T-cell (primary cell): ENCODE measurements at regions not wholly inside any gene's neighbourhood (a gene's known extent, or its start where the extent isn't known, plus 50 kb on each side); places are given as distances from the start of the nearest gene placed in this dataset.

ENCODE experiments used
- ATAC-seq, 4 experiments: fragments of 200-7000 bp in 3 of 4; fragments of 150-1000 bp in 1 of 4; cut with Tn5 transposase; replicated peaks in 1 of 4; 1 replicate in 3 of 4; 2 replicates in 1 of 4; pipeline ENCODE4 v1.10.0; 2021; ENCODE audit warnings: moderate library complexity in 3 of 4, mild to moderate bottlenecking in 2 of 4, moderate number of reproducible peaks in 1 of 4
- CTCF ChIA-PET, 2 donors: fragments of 300-600 bp; sonication (Branson Sonifier 250); formaldehyde crosslinking; loops; one replicate each; lab custom pipeline; 2022; ENCODE audit warnings: antibody characterized with exemption in 2 of 2; lab: Charles Lee
- POLR2A ChIA-PET, 2 donors: fragments of 300-600 bp; sonication (Branson Sonifier 250); formaldehyde crosslinking; loops; one replicate each; lab custom pipeline; 2022; ENCODE audit warnings: antibody characterized with exemption in 2 of 2; lab: Charles Lee
- DNase-seq, 35 experiments: peaks; one replicate each; pipeline versions ENCODE4 v3.0.0 to v3.0.0-alpha.2; 2013 to 2023
- H3K27ac ChIP-seq: one replicate; pipeline ENCODE4 v1.5.1; 2013; ENCODE audit warnings: low read length
- H3K27me3 ChIP-seq, 2 experiments: replicated peaks in 1 of 2; 1 replicate in 1 of 2; 2 replicates in 1 of 2; pipeline versions ENCODE4 v1.6.1 to v1.7.0; 2013; ENCODE audit warnings: low read length in 1 of 2, mixed read lengths in 1 of 2; ENCODE audit not compliant: control insufficient read depth in 2 of 2, insufficient read depth in 2 of 2; ENCODE audit errors: extremely low read depth in 1 of 2
- H3K36me3 ChIP-seq, 2 donors: 1 replicate in 1 of 2; 2 replicates in 1 of 2; pipeline versions ENCODE4 v1.6.1 to v1.7.0; 2013; ENCODE audit warnings: low read length in 1 of 2; ENCODE audit not compliant: control insufficient read depth in 2 of 2, insufficient read depth in 1 of 2; ENCODE audit errors: extremely low read depth in 1 of 2
- H3K4me1 ChIP-seq, 2 experiments: 1 replicate in 1 of 2; 2 replicates in 1 of 2; pipeline versions ENCODE4 v1.6.1 to v1.7.0; 2013; ENCODE audit warnings: low read length in 2 of 2, mixed read lengths in 1 of 2; ENCODE audit not compliant: insufficient read depth in 2 of 2, control insufficient read depth in 1 of 2; ENCODE audit errors: extremely low read depth in 1 of 2
- H3K4me3 ChIP-seq, 2 donors: 1 replicate in 1 of 2; 2 replicates in 1 of 2; pipeline versions ENCODE4 v1.5.1 to v1.7.0; 2013; ENCODE audit warnings: mild to moderate bottlenecking in 2 of 2, low read length in 1 of 2, moderate library complexity in 1 of 2; ENCODE audit not compliant: control insufficient read depth in 1 of 2; ENCODE audit errors: extremely low read depth in 1 of 2
- H3K9me3 ChIP-seq: 2 replicates; pipeline ENCODE4 v1.7.0; 2013
- H3K27ac Mint-ChIP-seq, 2 donors: one replicate each; pipeline ENCODE4 v1.8.0; 2020 to 2021; ENCODE audit warnings: mild to moderate bottlenecking in 2 of 2, mixed read lengths in 2 of 2
- H3K27me3 Mint-ChIP-seq, 2 donors: one replicate each; pipeline ENCODE4 v1.8.0; 2021 to 2022; ENCODE audit warnings: mixed read lengths in 2 of 2
- H3K36me3 Mint-ChIP-seq: one replicate; pipeline ENCODE4 v1.8.0; 2021; ENCODE audit warnings: mixed read lengths
- H3K4me1 Mint-ChIP-seq, 3 donors: one replicate each; pipeline ENCODE4 v1.8.0; 2020 to 2022; ENCODE audit warnings: mixed read lengths in 3 of 3, mild to moderate bottlenecking in 1 of 3
- H3K4me3 Mint-ChIP-seq, 3 donors: one replicate each; pipeline ENCODE4 v1.8.0; 2020 to 2022; ENCODE audit warnings: mild to moderate bottlenecking in 3 of 3, mixed read lengths in 3 of 3, moderate library complexity in 3 of 3
- H3K9me3 Mint-ChIP-seq, 3 donors: one replicate each; pipeline ENCODE4 v1.8.0; 2020 to 2022; ENCODE audit warnings: mixed read lengths in 3 of 3
- WGBS: methylation state at CpG from one replicate; pipeline ENCODE4 v1.1.5; 2013; ENCODE audit warnings: missing lambda C conversion rate; ENCODE audit not compliant: insufficient coverage; 5-methylcytosine and 5-hydroxymethylcytosine counted together

DNA sequence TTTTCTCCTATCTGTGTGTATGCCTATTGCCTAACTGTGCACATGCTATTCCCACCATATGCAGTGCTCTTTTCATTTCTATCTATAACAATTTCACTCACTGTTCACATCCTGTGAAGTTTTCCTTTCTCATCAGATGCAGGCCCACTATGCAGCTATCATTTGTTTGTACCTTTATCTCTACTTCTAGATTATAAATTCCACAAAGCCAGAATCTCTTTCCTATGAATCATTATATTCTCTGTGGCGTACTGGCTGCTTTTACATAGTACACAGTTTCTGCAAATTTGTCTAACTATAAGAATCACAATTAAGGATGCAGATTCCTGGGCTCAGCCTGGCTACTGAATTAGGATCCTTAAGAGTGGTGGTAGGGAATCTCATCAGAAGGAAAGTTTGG lies 600.8 kb upstream of the ARRDC3 start:
- ATAC-seq: no peak
- no peaks in the 10 kb centered on the region for H3K36me3 Mint-ChIP-seq
- no peaks in the 10 kb centered on the region for H3K4me1 Mint-ChIP-seq
- H3K4me1 ChIP-seq: no peaks in the 10 kb centered on the region
- no peaks in the 10 kb centered on the region for H3K36me3 ChIP-seq
- DNase-seq: no peak
- no peaks in the 10 kb centered on the region for H3K27me3 ChIP-seq
- no peak overlapping the region for H3K27ac ChIP-seq
- no peak overlapping the region for H3K27ac Mint-ChIP-seq
- no peak overlapping the region for H3K4me3 ChIP-seq
- H3K9me3 ChIP-seq: no peaks in the 10 kb centered on the region
- no CpG with 5 or more reads among the region's 1 CpG for WGBS
- ChIA-PET CTCF (no interaction called here), POLR2A (no interaction called here)
- H3K9me3 Mint-ChIP-seq: peaks cover 0 to 5% (median 0%) of the 10 kb centered on the region in 3 donors
- no peak overlapping the region for H3K4me3 Mint-ChIP-seq
- no peaks in the 10 kb centered on the region for H3K27me3 Mint-ChIP-seq

DNA sequence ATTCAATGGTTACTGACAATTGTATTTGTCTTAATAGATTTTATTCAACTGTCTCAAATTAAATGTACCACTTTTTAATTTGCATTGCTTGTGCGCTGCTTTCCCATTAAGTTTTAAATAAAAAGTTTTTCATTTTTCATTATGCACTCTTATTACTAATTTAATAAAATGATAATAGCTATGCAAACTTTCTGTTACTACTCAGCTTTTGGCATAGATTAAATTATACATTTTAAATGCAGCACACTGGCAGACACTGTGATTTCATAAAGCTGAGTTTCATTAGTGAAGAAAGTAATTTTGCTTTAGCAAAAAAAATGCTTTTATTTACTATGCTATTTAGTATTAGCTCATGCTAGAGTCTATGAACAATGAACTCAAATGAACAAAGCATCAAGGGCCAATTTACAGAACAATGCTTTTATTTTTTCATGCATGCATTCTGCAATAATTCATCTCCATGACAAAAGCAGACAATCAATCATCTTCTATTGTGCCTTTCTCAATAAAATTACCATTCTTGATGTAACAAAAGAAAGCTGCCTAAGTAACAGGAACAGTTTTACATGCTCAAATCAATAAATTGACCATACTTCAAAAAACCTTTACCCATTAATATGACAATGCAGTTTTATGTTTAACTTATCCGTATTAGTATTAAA lies 595.2 kb upstream of the ARRDC3 start:
- no peak for DNase-seq
- Histone ChIP-seq H3K27ac (no peak overlapping the region), H3K27me3 (no peaks in the 10 kb centered on the region), H3K4me3 (no peak overlapping the region), H3K36me3 (no peaks in the 10 kb centered on the region), H3K4me1 (no peaks in the 10 kb centered on the region), H3K9me3 (no peaks in the 10 kb centered on the region)
- H3K36me3 Mint-ChIP-seq: no peaks in the 10 kb centered on the region
- no peak overlapping the region for H3K4me3 Mint-ChIP-seq
- ChIA-PET POLR2A (no interaction called here), CTCF (no interaction called here)
- no peaks in the 10 kb centered on the region for H3K4me1 Mint-ChIP-seq
- peaks cover 2 to 9% (median 4%) of the 10 kb centered on the region in 3 donors for H3K9me3 Mint-ChIP-seq
- no peaks in the 10 kb centered on the region for H3K27me3 Mint-ChIP-seq
- ATAC-seq: no peak
- no CpG with 5 or more reads among the region's 2 CpGs for WGBS
- no peak overlapping the region for H3K27ac Mint-ChIP-seq

GRCh38 chr5:91977579-91977978 lies 594.5 kb upstream of the ARRDC3 start:
- H3K27me3 Mint-ChIP-seq: no peaks in the 10 kb centered on the region

GRCh38 chr5:91976451-91976850 lies 593.3 kb upstream of the ARRDC3 start:
- Histone ChIP-seq H3K9me3 (no peaks in the 10 kb centered on the region), H3K27ac (no peak overlapping the region), H3K4me1 (no peaks in the 10 kb centered on the region), H3K36me3 (no peaks in the 10 kb centered on the region), H3K27me3 (no peaks in the 10 kb centered on the region), H3K4me3 (no peak overlapping the region)
- no peak overlapping the region for H3K4me3 Mint-ChIP-seq
- no peak for ATAC-seq
- POLR2A ChIA-PET: no interaction called here
- H3K36me3 Mint-ChIP-seq: no peaks in the 10 kb centered on the region
- H3K27me3 Mint-ChIP-seq: no peaks in the 10 kb centered on the region
- CTCF ChIA-PET: no interaction called here
- H3K27ac Mint-ChIP-seq: no peak overlapping the region
- peaks cover 2 to 4% (median 3%) of the 10 kb centered on the region in 3 donors for H3K9me3 Mint-ChIP-seq
- 67% methylated on average over 2 of the region's 3 CpGs for WGBS
- no peak for DNase-seq
- H3K4me1 Mint-ChIP-seq: no peaks in the 10 kb centered on the region

More at GRCh38 chr5:91977579-91977978, 594.5 kb upstream of the ARRDC3 start:
- no peaks in the 10 kb centered on the region for H3K36me3 Mint-ChIP-seq
- H3K4me3 ChIP-seq: no peak overlapping the region
- ChIA-PET POLR2A (no interaction called here), CTCF (no interaction called here)
- H3K27me3 ChIP-seq: no peaks in the 10 kb centered on the region
- no peaks in the 10 kb centered on the region for H3K4me1 ChIP-seq
- H3K27ac Mint-ChIP-seq: no peak overlapping the region
- no peaks in the 10 kb centered on the region for H3K4me1 Mint-ChIP-seq
- DNase-seq (no peak), ATAC-seq (no peak)
- no peak overlapping the region for H3K4me3 Mint-ChIP-seq
- H3K9me3 Mint-ChIP-seq: peaks cover 2 to 9% (median 4%) of the 10 kb centered on the region in 3 donors
- no peaks in the 10 kb centered on the region for H3K36me3 ChIP-seq
- H3K27ac ChIP-seq: no peak overlapping the region
- no peaks in the 10 kb centered on the region for H3K9me3 ChIP-seq

DNA sequence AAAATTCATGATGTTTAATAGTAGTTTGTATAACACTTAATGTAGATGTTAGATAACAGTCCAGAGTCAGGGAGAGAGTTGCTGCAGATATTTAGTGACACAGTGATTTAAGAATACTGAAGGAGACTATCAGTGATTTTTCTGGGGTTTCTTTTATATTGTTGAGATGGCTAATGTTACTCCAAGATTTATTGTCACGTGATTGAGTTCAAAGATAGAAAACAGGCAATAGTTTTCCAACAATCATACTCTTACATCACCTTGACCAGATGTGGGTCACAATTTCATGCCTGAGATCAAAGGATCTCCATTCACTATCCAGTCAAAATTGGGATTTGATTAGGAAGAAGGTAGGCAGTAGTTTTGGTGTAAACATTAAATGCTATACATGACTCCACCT lies 580.0 kb upstream of the ARRDC3 start:
- Histone ChIP-seq H3K27ac (no peak overlapping the region), H3K27me3 (no peaks in the 10 kb centered on the region), H3K4me3 (no peak overlapping the region), H3K4me1 (no peaks in the 10 kb centered on the region), H3K36me3 (no peaks in the 10 kb centered on the region), H3K9me3 (no peaks in the 10 kb centered on the region)
- Mint-ChIP-seq H3K4me3 (no peak overlapping the region), H3K9me3 (peaks cover 0 to 2% (median 0%) of the 10 kb centered on the region in 3 donors), H3K27ac (no peak overlapping the region), H3K27me3 (no peaks in the 10 kb centered on the region), H3K4me1 (no peaks in the 10 kb centered on the region), H3K36me3 (no peaks in the 10 kb centered on the region)
- CTCF ChIA-PET: no interaction called here
- WGBS: no CpG with 5 or more reads among the region's 1 CpG
- POLR2A ChIA-PET: no interaction called here
- ATAC-seq (no peak), DNase-seq (no peak)

- ATAC-seq (no peak), DNase-seq (no peak)
- Mint-ChIP-seq H3K27me3 (no peaks in the 10 kb centered on the region), H3K9me3 (peaks cover 0 to 4% (median 0%) of the 10 kb centered on the region in 3 donors), H3K4me1 (no peaks in the 10 kb centered on the region), H3K4me3 (no peak overlapping the region), H3K36me3 (no peaks in the 10 kb centered on the region), H3K27ac (no peak overlapping the region)
- no peaks in the 10 kb centered on the region for H3K4me1 ChIP-seq
- no peak overlapping the region for H3K4me3 ChIP-seq
- CTCF ChIA-PET: no interaction called here
- no CpG with 5 or more reads among the region's 1 CpG for WGBS
- no peaks in the 10 kb centered on the region for H3K9me3 ChIP-seq
- no peak overlapping the region for H3K27ac ChIP-seq
- POLR2A ChIA-PET: no interaction called here
- no peaks in the 10 kb centered on the region for H3K27me3 ChIP-seq
- H3K36me3 ChIP-seq: no peaks in the 10 kb centered on the region
These were observed 574.5 kb upstream of the ARRDC3 start for GRCh38 chr5:91957666-91958065.

- Mint-ChIP-seq H3K4me3 (no peak overlapping the region), H3K27ac (no peak overlapping the region), H3K4me1 (no peaks in the 10 kb centered on the region), H3K27me3 (no peaks in the 10 kb centered on the region), H3K36me3 (no peaks in the 10 kb centered on the region), H3K9me3 (peaks cover 0 to 4% (median 0%) of the 10 kb centered on the region in 3 donors)
- ChIA-PET CTCF (no interaction called here), POLR2A (no interaction called here)
- Histone ChIP-seq H3K9me3 (no peaks in the 10 kb centered on the region), H3K4me1 (no peaks in the 10 kb centered on the region), H3K36me3 (no peaks in the 10 kb centered on the region), H3K27ac (no peak overlapping the region), H3K27me3 (no peaks in the 10 kb centered on the region), H3K4me3 (no peak overlapping the region)
- DNase-seq: no peak
- no peak for ATAC-seq
- WGBS: 50% methylated on average over 1 of the region's 1 CpG
These were observed 573.6 kb upstream of the ARRDC3 start for GRCh38 chr5:91956738-91957137.
